ENCODE measurements at regions not wholly inside any gene's neighbourhood (a gene's known extent, or its start where the extent isn't known, plus 50 kb on each side); places are given as distances from the start of the nearest gene placed in this dataset.

GRCh38 chr12:59494617-59495016, 101.2 kb upstream of the SLC16A7 start (continued):
- TF ChIP-seq PRDM15 (CRISPR knock-in tag; IDR thresholded peaks at IDR 0.05), result no peak
- no peak for TF ChIP-seq MXI1 (IDR thresholded peaks at IDR 0.05; ENCODE audit: low read depth, low read length)
- TF ChIP-seq HDAC6 (IDR thresholded peaks at IDR 0.05; ENCODE audit: unreplicated experiment), result no peak
- no peak for TF ChIP-seq SIX5 (IDR thresholded peaks at IDR 0.05; ENCODE audit: low read depth, low read length, severe bottlenecking)
- no peak for TF ChIP-seq PKNOX1 (IDR thresholded peaks at IDR 0.05)
- no peak for TF ChIP-seq HDGF (IDR thresholded peaks at IDR 0.05)
- TF ChIP-seq DPF2 (IDR thresholded peaks at IDR 0.05), result no peak
- TF ChIP-seq YY1 (IDR thresholded peaks at IDR 0.05; ENCODE audit: low read depth, low read length), result no peak
- no peak for TF ChIP-seq USF2 (IDR thresholded peaks at IDR 0.05; ENCODE audit: borderline replicate concordance, low read depth, low read length)
- no peak for TF ChIP-seq ATF2 (IDR thresholded peaks at IDR 0.05; ENCODE audit: low read length)
- no peak for TF ChIP-seq BHLHE40 (IDR thresholded peaks at IDR 0.05; ENCODE audit: borderline replicate concordance in 1 of 2, low read depth in 2 of 2, low read length in 1 of 2)
- no peak for TF ChIP-seq ATF3 (IDR thresholded peaks at IDR 0.05; ENCODE audit: borderline replicate concordance, extremely low read depth, low read depth, low read length)
- TF ChIP-seq ELK1 (IDR thresholded peaks at IDR 0.05; ENCODE audit: low read depth, low read length), result no peak
- no peak for TF ChIP-seq ZNF217 (IDR thresholded peaks at IDR 0.05)
- no peak for TF ChIP-seq SKIL (IDR thresholded peaks at IDR 0.05; ENCODE audit: low read depth, poor library complexity, severe bottlenecking)
- no peak for TF ChIP-seq CHD1 (IDR thresholded peaks at IDR 0.05; ENCODE audit: low read depth, low read length)

Measured in GM12878 (cell line).